GM10266 (cell line): ENCODE measurements at regions not wholly inside any gene's neighbourhood (a gene's known extent, or its start where the extent isn't known, plus 50 kb on each side); places are given as distances from the start of the nearest gene placed in this dataset.

Experiments used
- DNase-seq: peaks from one replicate; pipeline ENCODE4 v3.0.0; 2012; ENCODE audit errors: extremely low spot score
- TF ChIP-seq, protein P1 (sequence below): IDR thresholded peaks from 2 replicates; pipeline ENCODE4 v1.5.1; 2012; ENCODE audit warnings: mild to moderate bottlenecking, low read depth; ENCODE audit not compliant: control insufficient read depth, insufficient read depth; ENCODE audit errors: missing control alignments

GRCh38 chr1:112285746-112286145 lies 110.3 kb upstream of the CTTNBP2NL start:
- TF ChIP-seq, protein P1, sequence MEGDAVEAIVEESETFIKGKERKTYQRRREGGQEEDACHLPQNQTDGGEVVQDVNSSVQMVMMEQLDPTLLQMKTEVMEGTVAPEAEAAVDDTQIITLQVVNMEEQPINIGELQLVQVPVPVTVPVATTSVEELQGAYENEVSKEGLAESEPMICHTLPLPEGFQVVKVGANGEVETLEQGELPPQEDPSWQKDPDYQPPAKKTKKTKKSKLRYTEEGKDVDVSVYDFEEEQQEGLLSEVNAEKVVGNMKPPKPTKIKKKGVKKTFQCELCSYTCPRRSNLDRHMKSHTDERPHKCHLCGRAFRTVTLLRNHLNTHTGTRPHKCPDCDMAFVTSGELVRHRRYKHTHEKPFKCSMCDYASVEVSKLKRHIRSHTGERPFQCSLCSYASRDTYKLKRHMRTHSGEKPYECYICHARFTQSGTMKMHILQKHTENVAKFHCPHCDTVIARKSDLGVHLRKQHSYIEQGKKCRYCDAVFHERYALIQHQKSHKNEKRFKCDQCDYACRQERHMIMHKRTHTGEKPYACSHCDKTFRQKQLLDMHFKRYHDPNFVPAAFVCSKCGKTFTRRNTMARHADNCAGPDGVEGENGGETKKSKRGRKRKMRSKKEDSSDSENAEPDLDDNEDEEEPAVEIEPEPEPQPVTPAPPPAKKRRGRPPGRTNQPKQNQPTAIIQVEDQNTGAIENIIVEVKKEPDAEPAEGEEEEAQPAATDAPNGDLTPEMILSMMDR: no peak
- no peak for DNase-seq

DNA sequence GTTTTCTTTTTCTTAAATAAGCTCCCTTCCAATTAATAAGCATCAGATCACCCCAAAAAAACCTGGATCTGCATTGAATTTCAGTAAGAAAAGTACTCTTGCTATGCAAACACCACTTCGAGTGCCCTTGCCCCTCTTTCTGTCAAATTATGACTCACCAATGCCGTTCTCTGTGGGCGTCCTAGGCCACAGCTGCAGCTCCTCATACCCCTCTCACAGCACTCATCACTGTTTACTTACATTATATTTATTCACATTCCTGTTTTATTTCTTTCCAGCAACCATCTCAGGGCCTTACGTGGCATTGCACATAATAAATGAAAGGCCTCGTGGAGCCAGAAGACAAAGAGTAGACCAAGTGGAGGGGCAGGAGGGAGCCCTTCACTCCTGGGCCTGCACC lies 99.1 kb upstream of the CTTNBP2NL start:
- TF ChIP-seq, protein P1: no peak
- DNase-seq: no peak

- DNase-seq: no peak
- TF ChIP-seq, protein P1: no peak
Observed at GRCh38 chr1:112297536-112297935, 98.5 kb upstream of the CTTNBP2NL start.

DNA sequence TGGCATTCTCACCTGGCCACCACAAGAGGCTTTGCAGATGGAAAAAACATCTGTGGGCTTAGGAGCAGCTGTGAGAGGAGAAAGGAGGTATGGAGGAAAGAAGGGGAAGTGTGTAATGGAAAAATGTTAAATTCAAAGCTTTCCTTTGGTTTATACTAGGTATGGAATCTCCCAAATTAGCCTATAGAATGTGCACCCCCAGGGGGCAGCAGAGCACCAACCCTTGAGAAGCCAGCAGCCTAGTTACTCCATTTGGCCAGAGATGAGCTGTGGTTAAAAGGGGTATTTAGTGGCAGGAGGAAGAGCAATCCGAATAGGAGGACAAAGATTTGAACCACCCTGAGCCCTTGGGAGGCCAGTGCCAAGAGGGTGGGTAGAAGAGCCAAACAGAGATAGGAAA lies 97.5 kb upstream of the CTTNBP2NL start:
- peak; percentile 27 for DNase-seq
- TF ChIP-seq, protein P1: peak; percentile 46

DNA sequence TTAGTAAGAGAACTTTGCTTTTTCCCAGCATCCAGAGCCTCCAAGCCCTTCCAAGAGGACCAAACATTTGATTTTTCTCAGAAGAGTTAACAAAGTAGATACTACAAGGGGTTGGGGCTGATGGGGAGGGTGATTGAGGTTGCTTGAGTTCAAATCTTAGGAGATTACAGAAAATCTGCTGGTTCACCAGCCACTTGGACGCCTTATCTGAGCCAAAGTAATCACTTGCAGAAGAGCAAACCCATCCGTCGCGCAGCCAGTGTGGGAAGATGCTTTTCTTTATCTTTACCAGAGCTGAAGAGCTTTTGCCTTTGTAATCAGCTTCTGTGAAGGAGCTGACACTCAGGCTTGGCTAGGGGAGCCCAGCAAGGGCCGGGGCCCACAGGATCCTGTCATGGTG lies 91.9 kb upstream of the CTTNBP2NL start:
- TF ChIP-seq, protein P1: no peak
- no peak for DNase-seq

- TF ChIP-seq, protein P1: no peak
Observed at GRCh38 chr1:112304612-112305011, 91.4 kb upstream of the CTTNBP2NL start.

DNA sequence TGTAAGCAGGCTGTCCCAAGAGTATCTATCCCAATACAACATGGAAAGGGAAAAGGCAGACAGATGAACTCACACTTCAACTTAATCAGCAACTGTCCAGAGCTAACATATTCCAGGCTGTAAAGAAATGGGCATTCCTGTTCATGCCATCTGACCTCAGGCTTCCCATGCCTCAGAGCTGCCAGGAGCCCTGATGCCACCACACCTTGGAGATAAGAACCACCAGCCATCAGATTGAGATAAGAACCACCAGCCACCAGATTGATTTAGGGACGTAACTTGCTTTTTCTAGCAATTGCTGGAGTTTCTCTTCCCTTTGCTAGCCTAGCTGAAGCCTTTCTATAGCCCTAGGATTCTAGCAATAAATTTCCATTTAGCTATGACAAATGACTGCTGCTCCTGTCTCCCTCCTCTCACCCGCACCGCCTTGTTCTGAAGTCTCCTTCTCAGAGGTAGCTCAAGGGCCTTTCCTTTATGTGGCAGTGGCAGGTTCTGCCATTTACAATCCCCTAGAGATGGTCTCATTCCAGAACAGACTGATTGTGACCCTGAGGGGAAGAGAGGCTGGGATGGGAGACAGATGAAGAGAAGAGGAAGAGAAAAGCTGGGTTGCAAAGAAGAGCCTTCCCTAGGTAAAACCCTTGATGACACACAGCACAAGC lies 88.0 kb upstream of the CTTNBP2NL start:
- no peak for DNase-seq
- TF ChIP-seq, protein P1: no peak

More at GRCh38 chr1:112304612-112305011, 91.4 kb upstream of the CTTNBP2NL start:
- DNase-seq: no peak
